AG04449 (cell line): ENCODE measurements at regions not wholly inside any gene's neighbourhood (a gene's known extent, or its start where the extent isn't known, plus 50 kb on each side); places are given as distances from the start of the nearest gene placed in this dataset.

Experiments
- CTCF ChIA-PET: fragments of 350-600 bp; formaldehyde crosslinking; extraction: SDS; loops from one replicate; lab custom pipeline; 2021; ENCODE audit warnings: antibody characterized with exemption; lab: Yijun Ruan, JAX
- POLR2A ChIA-PET: fragments of 400-600, 350-600 bp; formaldehyde crosslinking; extraction: SDS; loops from one replicate; lab custom pipeline; 2020; ENCODE audit warnings: antibody characterized with exemption, inconsistent platforms; lab: Yijun Ruan, JAX
- DNase-seq: peaks from one replicate; pipeline ENCODE4 v3.0.0-alpha.2; 2010; ENCODE audit warnings: low read depth, low spot score
- H3K4me3 ChIP-seq: 2 replicates; pipeline ENCODE4 v1.5.1; 2011; ENCODE audit warnings: low read depth, mild to moderate bottlenecking, control low read depth, low read length
- TF ChIP-seq, protein P1 (sequence below): IDR thresholded peaks from one replicate; pipeline ENCODE4 v1.5.1; 2011; ENCODE audit warnings: mild to moderate bottlenecking, moderate library complexity, low read length, control low read depth, inconsistent platforms; ENCODE audit not compliant: insufficient read depth; ENCODE audit errors: missing control alignments

DNA sequence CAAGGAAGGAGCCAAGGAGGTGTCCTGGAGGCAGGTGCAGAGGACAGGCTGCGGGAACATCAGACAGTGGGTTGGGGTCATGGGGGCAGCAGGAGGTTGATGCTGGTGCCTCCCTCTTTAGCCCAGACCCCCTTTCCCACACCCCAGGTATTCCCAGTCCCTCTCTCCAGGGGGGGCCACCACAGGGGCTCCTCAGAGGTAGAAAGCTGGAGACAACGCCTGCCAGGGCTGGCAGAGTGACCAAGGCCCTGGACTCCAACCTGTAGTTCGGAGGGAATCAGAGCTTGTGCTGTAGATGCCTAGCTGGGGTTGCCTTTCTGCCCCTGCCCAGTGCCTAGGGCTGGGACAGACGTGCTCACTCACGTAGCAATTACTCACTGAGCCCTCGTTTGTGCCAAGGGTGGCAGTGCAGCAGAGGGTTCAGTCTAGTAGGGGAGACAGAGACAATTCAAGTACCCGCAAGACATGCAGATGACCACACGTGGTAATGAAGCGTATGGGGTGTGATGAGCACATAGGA is 148.2 kb downstream of the PTPRU start:
- no peak overlapping the region for H3K4me3 ChIP-seq
- ChIA-PET POLR2A (no interaction called here), CTCF (interaction anchor here (1.2 to 4.1 kb wide), 3 partner anchors 12 to 144 kb away, joined by 3 to 24 read pairs (median 4); no protein-coding TSS in a partner anchor)
- no peak for DNase-seq
- TF ChIP-seq, protein P1, sequence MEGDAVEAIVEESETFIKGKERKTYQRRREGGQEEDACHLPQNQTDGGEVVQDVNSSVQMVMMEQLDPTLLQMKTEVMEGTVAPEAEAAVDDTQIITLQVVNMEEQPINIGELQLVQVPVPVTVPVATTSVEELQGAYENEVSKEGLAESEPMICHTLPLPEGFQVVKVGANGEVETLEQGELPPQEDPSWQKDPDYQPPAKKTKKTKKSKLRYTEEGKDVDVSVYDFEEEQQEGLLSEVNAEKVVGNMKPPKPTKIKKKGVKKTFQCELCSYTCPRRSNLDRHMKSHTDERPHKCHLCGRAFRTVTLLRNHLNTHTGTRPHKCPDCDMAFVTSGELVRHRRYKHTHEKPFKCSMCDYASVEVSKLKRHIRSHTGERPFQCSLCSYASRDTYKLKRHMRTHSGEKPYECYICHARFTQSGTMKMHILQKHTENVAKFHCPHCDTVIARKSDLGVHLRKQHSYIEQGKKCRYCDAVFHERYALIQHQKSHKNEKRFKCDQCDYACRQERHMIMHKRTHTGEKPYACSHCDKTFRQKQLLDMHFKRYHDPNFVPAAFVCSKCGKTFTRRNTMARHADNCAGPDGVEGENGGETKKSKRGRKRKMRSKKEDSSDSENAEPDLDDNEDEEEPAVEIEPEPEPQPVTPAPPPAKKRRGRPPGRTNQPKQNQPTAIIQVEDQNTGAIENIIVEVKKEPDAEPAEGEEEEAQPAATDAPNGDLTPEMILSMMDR = no peak

- TF ChIP-seq, protein P1 = no peak
- H3K4me3 ChIP-seq = no peak overlapping the region
- POLR2A ChIA-PET = no interaction called here
- DNase-seq = no peak
- CTCF ChIA-PET = interaction anchor here (1.5 to 4.1 kb wide), 2 partner anchors 13 to 141 kb away, joined by 3 to 24 read pairs; no protein-coding TSS in a partner anchor
These were observed 147.5 kb downstream of the PTPRU start for GRCh38 chr1:29383746-29384371.

DNA sequence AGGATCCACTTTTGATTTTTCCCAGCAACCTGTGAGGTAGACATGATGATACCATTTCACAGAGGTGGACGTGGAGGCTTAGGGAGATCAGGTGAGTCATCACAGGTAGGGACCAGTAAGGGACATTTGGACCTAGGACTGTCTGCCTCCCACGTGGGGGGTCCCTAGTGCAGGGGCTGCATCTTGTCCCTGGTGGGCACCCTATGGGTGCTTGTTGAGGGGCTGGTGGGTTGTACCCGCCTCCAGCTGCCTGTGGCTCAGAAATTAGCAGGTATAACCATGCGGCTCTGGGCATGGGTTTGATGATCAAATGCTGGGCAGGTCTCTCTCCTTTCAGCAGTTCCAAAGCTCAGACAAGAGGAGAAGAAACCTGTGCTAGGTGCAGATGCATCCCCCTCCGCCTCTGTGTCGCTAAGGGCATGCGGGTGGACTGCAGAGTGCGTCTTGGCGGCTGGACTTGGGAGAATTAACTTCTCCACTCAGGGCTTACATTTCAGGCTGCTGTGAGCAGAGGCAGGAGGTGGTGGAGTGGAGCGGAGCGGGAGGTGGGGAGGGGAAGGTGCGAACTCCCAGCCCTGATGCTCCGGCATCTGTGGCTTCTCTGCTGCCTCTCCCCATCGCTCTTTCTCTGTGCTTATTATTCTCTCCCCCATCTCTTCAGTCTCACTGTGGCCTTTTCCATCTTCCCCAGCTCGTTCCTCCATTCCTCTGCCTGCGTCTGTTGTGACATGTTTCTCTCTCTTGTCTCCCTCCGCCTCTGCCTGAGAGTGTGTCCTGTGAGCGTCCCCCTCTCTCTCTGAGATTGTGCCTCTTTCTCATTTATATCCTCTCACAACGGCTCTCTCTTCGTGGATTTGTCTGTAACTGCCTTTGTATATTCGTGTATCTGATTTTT is 146.8 kb downstream of the PTPRU start:
- ChIA-PET CTCF (no interaction called here), POLR2A (no interaction called here)
- TF ChIP-seq, protein P1 = no peak
- no peak overlapping the region for H3K4me3 ChIP-seq
- DNase-seq = no peak

- POLR2A ChIA-PET = no interaction called here
- TF ChIP-seq, protein P1 = no peak
- CTCF ChIA-PET = interaction anchor here (0.6 to 2.4 kb wide), 3 partner anchors 16 to 705 kb away, joined by 3 to 7 read pairs (median 3); no protein-coding TSS in a partner anchor
- DNase-seq = no peak
- no peak overlapping the region for H3K4me3 ChIP-seq
These were observed 145.1 kb downstream of the PTPRU start for GRCh38 chr1:29381426-29381825.

- TF ChIP-seq, protein P1 = no peak
- no peak for DNase-seq
- H3K4me3 ChIP-seq = no peak overlapping the region
- ChIA-PET POLR2A (no interaction called here), CTCF (interaction anchor here (1.4 to 2.4 kb wide), 2 partner anchors 16 to 140 kb away, joined by 3 to 7 read pairs; no protein-coding TSS in a partner anchor)
These were observed 144.2 kb downstream of the PTPRU start for GRCh38 chr1:29380532-29380931.
